ENCODE measurements at regions not wholly inside any gene's neighbourhood (a gene's known extent, or its start where the extent isn't known, plus 50 kb on each side); places are given as distances from the start of the nearest gene placed in this dataset.
"Not testable (repeated sequence)": the region's sequence is repeated elsewhere in the genome, so short reads cannot be mapped to it uniquely, and the experiment has no call there.

GRCh38 chr14:19268047-19268627 lies 166.0 kb downstream of the POTEG start:
- DNase-seq, result not testable (repeated sequence)

DNA sequence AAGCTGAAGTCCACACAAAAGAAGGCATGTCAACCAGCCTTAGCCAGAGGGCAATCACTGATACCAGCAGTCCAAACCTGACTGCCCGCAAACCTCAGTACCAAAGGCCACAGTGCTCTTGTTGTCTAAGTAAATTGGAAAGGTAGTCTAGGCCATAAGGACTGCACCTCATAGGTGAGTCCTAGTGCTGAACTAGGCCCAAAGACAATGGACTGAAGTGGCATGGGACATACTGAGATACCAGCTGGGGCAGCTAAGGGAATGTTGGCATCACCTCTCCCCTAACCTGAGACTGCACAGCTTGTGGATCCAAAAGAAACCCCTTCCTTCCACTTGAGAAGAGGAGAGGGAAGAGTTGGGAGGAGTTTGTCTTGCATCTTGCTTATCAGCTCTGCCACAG lies 161.9 kb downstream of the POTEG start:
- not testable (repeated sequence) for DNase-seq

- not testable (repeated sequence) for DNase-seq
These were observed 144.5 kb downstream of the POTEG start for GRCh38 chr14:19289669-19290068.

DNA sequence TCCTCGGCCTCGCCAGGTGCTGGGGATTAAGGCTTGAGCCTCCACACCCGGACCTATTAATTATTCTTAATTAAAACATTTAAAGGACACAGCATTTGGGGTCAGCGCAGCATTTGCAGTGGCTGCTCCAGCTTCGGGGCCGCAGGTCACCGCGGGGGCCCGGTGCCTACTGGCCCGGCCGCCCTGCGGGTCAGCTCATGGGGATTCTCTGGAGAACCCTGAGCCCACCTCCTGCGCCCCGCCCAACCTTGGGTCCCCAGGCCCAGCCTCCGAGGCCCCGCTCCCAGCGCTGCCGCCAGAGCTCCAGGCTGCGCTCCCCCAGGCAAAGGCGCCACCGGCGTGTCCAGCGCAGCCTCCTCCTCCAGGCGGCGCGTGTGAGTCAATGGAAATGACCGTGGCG lies 133.9 kb downstream of the POTEG start:
- not testable (repeated sequence) for DNase-seq

DNA sequence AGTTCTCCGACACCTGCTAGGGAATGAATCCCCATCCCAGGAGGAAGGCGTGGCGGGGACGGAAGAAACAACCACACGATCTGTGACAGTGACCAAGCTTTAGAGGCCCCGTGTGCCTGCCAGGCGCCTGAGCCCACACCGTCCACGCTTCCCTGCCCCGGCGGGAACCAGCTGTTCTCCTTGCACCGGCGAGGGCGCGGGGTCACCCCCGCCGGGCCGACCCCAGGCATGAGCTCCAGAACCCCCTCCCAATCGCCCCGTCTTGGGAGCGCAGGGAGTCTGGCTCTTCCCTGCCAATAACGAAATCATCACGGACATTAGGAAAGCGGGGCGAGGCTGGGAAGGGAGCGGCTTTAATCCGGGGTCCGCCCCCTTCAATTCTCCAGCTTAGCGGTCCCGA lies 133.3 kb downstream of the POTEG start:
- DNase-seq, result not testable (repeated sequence)

- DNase-seq, result not testable (repeated sequence)
These were observed 130.3 kb downstream of the POTEG start for GRCh38 chr14:19303844-19304243.

DNA sequence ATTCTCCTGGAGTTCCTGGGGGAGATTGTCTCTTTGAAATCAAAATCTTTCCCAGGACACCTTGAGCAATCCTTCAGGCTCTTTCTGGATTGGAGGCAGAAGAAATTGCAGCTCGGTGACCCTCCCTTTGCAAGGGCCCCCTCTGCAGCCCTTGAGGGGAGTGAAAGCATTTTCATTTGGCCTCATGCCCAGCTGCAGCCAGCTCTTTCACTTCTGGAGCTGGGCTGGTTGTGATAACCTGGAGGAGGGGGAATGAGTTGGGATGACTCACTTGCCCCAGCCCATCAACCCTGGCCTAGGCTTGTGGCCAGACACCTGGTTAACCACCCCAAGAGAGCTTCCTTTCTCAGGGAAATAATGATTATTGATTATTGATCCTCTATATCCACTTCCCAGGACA lies 129.7 kb downstream of the POTEG start:
- not testable (repeated sequence) for DNase-seq

GRCh38 chr14:19304918-19305317 lies 129.2 kb downstream of the POTEG start:
- not testable (repeated sequence) for DNase-seq

- DNase-seq, result not testable (repeated sequence)
These were observed 128.4 kb downstream of the POTEG start for GRCh38 chr14:19305776-19306175.

GRCh38 chr14:19306405-19306804 lies 127.7 kb downstream of the POTEG start:
- DNase-seq, result not testable (repeated sequence)

- not testable (repeated sequence) for DNase-seq
These were observed 123.1 kb downstream of the POTEG start for GRCh38 chr14:19311023-19311422.

- DNase-seq, result not testable (repeated sequence)
These were observed 103.5 kb downstream of the POTEG start for GRCh38 chr14:19330678-19331077.

- not testable (repeated sequence) for DNase-seq
These were observed 96.7 kb downstream of the POTEG start for GRCh38 chr14:19337232-19338059.

DNA sequence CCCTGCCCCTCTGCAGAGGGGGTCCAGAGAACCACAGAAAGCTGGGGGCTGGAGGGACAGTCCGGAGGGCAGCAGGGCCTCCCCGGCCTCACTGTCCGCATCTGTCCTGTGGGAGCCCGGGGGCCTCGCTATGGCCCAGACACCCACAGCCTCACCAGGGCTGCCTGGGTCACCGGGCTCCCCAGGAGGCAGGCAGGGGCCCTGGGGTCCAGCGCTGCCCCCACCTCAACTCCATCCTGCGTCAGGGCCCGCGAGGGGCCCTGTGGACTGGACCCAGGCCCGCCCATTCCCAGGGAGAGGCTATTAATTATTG lies 96.1 kb downstream of the POTEG start:
- not testable (repeated sequence) for DNase-seq

- not testable (repeated sequence) for DNase-seq
These were observed 93.2 kb downstream of the POTEG start for GRCh38 chr14:19340976-19341375.

DNA sequence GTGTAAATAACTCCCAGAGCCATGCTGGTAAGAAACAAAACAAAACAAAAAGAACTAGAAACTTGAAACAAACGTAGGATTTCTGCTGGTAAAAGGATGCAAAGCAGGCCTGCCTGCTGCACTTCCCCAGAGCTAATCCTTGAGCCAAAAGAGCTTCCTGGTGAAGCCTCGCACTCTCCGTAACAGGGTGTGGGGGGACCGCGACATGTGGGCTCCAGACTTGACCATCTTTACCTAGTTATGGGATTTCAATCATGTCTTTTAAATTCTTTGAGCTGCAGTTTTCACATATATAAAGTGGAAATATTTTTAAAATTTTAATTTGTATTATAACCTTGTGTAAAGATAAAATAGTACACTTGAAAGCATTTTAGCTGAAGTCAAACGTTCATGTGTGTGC lies 92.5 kb downstream of the POTEG start:
- not testable (repeated sequence) for DNase-seq

GRCh38 chr14:19344261-19344660 lies 89.9 kb downstream of the POTEG start:
- not testable (repeated sequence) for DNase-seq

DNA sequence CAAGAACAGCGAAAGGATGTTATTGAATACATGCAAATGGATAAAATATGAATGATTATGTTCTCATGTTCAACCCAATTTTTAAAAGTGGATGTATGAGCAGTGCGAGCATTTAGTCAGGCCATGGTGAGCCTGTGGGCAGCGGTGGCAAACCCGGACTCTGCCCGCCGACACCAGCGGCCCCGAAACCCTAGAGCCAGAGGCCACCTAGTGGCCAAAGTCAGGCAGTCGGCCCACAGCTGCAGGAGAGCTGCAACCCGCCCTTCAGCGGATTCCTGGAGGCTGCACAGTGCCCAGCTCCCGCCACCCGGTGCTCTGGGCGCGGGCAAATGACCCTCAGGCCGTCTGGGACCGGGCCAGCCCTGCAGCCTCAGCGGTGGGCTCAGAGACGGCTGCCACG lies 89.5 kb downstream of the POTEG start:
- not testable (repeated sequence) for DNase-seq

- DNase-seq, result not testable (repeated sequence)
These were observed 88.7 kb downstream of the POTEG start for GRCh38 chr14:19345298-19345911.

DNA sequence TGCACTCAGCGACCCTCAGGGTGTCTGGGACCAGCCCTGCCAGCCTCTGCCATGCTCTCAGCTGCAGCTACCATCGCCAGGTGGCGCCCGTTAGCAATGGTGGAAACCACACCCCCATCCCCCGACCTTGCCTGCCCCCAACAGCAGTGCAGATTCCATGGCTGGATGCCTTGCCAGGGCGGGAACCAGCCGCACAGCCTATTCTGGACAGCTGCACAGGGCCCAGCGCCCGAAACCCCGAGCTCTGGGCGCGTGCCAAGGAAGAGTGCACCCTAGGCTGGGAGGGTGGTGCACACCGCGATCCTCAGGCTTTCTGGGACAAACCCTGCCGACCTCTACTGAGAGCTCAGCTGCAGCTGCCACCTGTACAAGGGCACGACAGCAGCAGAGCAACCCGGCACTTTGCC lies 88.1 kb downstream of the POTEG start:
- not testable (repeated sequence) for DNase-seq

DNA sequence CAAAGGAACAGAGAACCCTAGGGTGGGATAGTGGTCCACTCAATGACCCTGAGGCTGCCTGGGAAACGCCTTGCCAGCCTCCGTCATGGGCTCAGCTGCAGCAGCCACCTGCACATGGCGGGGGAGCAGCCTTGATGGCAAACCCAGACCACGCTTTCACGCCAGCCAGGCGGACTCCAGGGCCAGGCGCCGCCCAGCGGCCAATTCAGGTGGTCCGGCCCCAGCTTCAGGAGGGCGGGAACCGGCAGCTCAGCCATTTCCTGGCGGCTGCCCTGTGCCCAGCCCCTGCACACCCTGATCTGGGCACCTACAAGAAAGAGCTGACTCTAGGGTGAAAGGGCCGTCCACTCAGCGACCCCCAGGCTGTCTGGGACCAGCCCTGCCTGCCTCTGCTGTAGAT lies 87.5 kb downstream of the POTEG start:
- not testable (repeated sequence) for DNase-seq

DNA sequence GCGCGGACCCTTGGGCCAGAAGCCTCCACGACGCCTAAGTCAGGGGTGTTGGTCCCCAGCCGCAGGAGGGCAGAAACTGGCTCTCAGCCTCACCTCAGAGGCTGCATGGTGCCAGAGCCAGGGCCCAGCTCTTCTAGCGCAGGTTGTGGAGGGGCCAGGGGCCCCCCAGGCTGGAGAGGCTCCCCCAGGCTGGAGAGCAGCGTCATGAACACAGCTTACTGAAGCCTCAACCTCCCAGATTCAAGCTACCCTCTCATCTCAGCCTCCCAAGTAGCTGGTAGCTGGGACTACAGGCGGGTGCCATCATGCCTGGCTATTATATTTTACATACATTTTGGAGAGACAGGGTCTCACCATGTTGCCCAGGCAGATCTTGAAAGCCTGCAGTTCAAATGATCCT lies 87.0 kb downstream of the POTEG start:
- not testable (repeated sequence) for DNase-seq
